ENCODE measurements at regions not wholly inside any gene's neighbourhood (a gene's known extent, or its start where the extent isn't known, plus 50 kb on each side); places are given as distances from the start of the nearest gene placed in this dataset.

DNA sequence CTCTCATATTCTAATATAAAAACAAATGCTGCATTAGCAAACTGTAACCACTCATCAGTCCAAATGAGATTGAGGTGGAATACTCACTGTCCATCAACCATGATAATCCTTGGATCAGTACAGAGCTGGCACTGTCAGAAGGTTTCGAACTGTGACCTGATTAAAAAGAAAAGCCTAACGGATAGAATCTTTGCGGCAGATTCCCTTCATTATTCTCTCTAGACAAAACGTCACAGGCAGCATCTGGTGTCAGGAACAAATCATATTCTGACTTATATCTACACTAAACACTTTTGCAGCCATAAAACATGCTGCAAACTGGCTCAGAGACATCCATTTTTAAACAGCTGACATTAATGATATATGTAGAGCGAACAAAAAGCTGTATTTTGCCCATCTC lies 677.7 kb upstream of the NXPH2 start:
- Histone ChIP-seq H3K27me3 (ENCODE audit: insufficient read depth, low read length, poor library complexity, severe bottlenecking) (no peaks in the 10 kb centered on the region), H3K36me3 (ENCODE audit: insufficient read depth, low read length) (no peaks in the 10 kb centered on the region)
- no peak for TF ChIP-seq EZH2phosphoT487 (IDR thresholded peaks at IDR 0.05; ENCODE audit: borderline replicate concordance)
- TF ChIP-seq, protein P1, sequence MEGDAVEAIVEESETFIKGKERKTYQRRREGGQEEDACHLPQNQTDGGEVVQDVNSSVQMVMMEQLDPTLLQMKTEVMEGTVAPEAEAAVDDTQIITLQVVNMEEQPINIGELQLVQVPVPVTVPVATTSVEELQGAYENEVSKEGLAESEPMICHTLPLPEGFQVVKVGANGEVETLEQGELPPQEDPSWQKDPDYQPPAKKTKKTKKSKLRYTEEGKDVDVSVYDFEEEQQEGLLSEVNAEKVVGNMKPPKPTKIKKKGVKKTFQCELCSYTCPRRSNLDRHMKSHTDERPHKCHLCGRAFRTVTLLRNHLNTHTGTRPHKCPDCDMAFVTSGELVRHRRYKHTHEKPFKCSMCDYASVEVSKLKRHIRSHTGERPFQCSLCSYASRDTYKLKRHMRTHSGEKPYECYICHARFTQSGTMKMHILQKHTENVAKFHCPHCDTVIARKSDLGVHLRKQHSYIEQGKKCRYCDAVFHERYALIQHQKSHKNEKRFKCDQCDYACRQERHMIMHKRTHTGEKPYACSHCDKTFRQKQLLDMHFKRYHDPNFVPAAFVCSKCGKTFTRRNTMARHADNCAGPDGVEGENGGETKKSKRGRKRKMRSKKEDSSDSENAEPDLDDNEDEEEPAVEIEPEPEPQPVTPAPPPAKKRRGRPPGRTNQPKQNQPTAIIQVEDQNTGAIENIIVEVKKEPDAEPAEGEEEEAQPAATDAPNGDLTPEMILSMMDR (conservative IDR thresholded peaks at IDR 0.05; ENCODE audit: low read length), result no peak

DNA sequence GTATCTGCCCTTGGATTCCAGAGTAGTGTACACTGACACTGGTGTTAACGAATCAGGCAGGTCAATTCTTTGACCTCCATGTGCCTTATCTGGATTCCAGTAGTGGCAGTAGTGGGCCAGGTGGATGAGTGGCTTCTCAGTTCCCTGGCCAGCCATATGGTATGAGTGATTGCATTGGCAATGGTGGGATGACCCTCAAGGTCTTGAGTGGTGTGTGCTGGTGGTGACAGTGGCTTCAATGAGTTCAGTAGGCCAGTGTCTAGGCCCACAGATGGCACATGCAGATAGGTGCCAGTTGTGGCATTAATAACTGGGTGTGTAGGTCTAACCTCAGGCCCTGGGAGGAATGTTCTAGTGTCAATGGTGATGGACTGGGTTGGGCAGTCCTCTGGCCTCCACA lies 674.1 kb upstream of the NXPH2 start:
- Histone ChIP-seq H3K4me3 (ENCODE audit: low read length, poor library complexity, severe bottlenecking) (no peak overlapping the region), H3K9me2 (replicated peaks; ENCODE audit: low read depth, low read length) (no peaks in the 10 kb centered on the region)

More for the DNA sequence above, 677.7 kb upstream of the NXPH2 start:
- Histone ChIP-seq H3K4me2 (ENCODE audit: low read depth, low read length, poor library complexity, severe bottlenecking) (no peak overlapping the region), H3K9ac (ENCODE audit: low read depth, low read length, poor library complexity, severe bottlenecking) (no peak overlapping the region), H3K9me2 (replicated peaks; ENCODE audit: low read depth, low read length) (no peaks in the 10 kb centered on the region), H2AFZ (ENCODE audit: low read length) (no peak overlapping the region), H4K20me1 (ENCODE audit: insufficient read depth, low read length, poor library complexity, severe bottlenecking) (no peaks in the 10 kb centered on the region), H3K79me2 (ENCODE audit: insufficient read depth, low read length) (no peaks in the 10 kb centered on the region), H3K9me3 (ENCODE audit: insufficient read depth, low read depth, low read length) (no peaks in the 10 kb centered on the region; the same call in 1 of the 2 replicates), H3F3A (ENCODE audit: low read depth) (no peaks in the 10 kb centered on the region), H3K4me1 (ENCODE audit: insufficient read depth, low read length, poor library complexity, severe bottlenecking) (no peaks in the 10 kb centered on the region), H3K4me3 (ENCODE audit: low read length, poor library complexity, severe bottlenecking) (no peak overlapping the region)

DNA sequence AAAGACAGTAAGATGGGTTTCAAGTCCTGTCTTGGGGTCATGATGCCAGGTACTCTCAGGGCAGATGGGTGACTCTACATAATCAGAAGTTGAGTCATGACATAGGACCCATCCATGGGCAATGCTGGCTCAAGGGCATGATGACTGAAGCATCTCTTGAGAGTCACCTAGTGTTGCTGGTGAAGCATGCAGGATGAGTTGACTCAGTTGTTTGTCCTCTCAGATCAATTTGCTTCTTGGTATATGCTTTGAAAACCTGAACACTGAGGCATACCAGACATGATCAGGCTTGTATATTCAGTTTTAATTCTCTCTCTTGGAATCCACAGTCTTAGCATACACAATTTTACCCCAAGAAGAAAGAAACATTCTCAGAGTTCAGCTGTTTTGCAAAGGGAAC lies 658.9 kb upstream of the NXPH2 start:
- Histone ChIP-seq H2AFZ (ENCODE audit: low read length) (no peak overlapping the region), H4K20me1 (ENCODE audit: insufficient read depth, low read length, poor library complexity, severe bottlenecking) (no peaks in the 10 kb centered on the region), H3K27me3 (ENCODE audit: insufficient read depth, low read length, poor library complexity, severe bottlenecking) (no peaks in the 10 kb centered on the region), H3K36me3 (ENCODE audit: insufficient read depth, low read length) (no peaks in the 10 kb centered on the region), H3K4me3 (ENCODE audit: low read length, poor library complexity, severe bottlenecking) (no peak overlapping the region), H3K4me1 (ENCODE audit: insufficient read depth, low read length, poor library complexity, severe bottlenecking) (no peaks in the 10 kb centered on the region), H3K9ac (ENCODE audit: low read depth, low read length, poor library complexity, severe bottlenecking) (no peak overlapping the region), H3K9me2 (replicated peaks; ENCODE audit: low read depth, low read length) (no peaks in the 10 kb centered on the region), H3F3A (ENCODE audit: low read depth) (no peaks in the 10 kb centered on the region), H3K9me3 (ENCODE audit: insufficient read depth, low read depth, low read length) (no peaks in the 10 kb centered on the region), H3K79me2 (ENCODE audit: insufficient read depth, low read length) (no peaks in the 10 kb centered on the region), H3K4me2 (ENCODE audit: low read depth, low read length, poor library complexity, severe bottlenecking) (no peak overlapping the region)
- no peak for TF ChIP-seq EZH2phosphoT487 (IDR thresholded peaks at IDR 0.05; ENCODE audit: borderline replicate concordance)
- TF ChIP-seq, protein P1 (conservative IDR thresholded peaks at IDR 0.05; ENCODE audit: low read length), result no peak

More for the DNA sequence above, 674.1 kb upstream of the NXPH2 start:
- H3K36me3 ChIP-seq (ENCODE audit: insufficient read depth, low read length), result no peaks in the 10 kb centered on the region
- H3K4me1 ChIP-seq (ENCODE audit: insufficient read depth, low read length, poor library complexity, severe bottlenecking), result no peaks in the 10 kb centered on the region
- no peaks in the 10 kb centered on the region for H3K79me2 ChIP-seq (ENCODE audit: insufficient read depth, low read length)
- H2AFZ ChIP-seq (ENCODE audit: low read length), result no peak overlapping the region
- no peaks in the 10 kb centered on the region for H3F3A ChIP-seq (ENCODE audit: low read depth)
- TF ChIP-seq, protein P1 (conservative IDR thresholded peaks at IDR 0.05; ENCODE audit: low read length), result no peak
- no peak for TF ChIP-seq EZH2phosphoT487 (IDR thresholded peaks at IDR 0.05; ENCODE audit: borderline replicate concordance)
- no peak overlapping the region for H3K4me2 ChIP-seq (ENCODE audit: low read depth, low read length, poor library complexity, severe bottlenecking)
- no peak overlapping the region for H3K9ac ChIP-seq (ENCODE audit: low read depth, low read length, poor library complexity, severe bottlenecking)
- H3K27me3 ChIP-seq (ENCODE audit: insufficient read depth, low read length, poor library complexity, severe bottlenecking), result no peaks in the 10 kb centered on the region
- H3K9me3 ChIP-seq (ENCODE audit: insufficient read depth, low read depth, low read length), result no peaks in the 10 kb centered on the region; the same call in 1 of the 2 replicates
- no peaks in the 10 kb centered on the region for H4K20me1 ChIP-seq (ENCODE audit: insufficient read depth, low read length, poor library complexity, severe bottlenecking)
